NAMALWA (cell line): ENCODE measurements at regions not wholly inside any gene's neighbourhood (a gene's known extent, or its start where the extent isn't known, plus 50 kb on each side); places are given as distances from the start of the nearest gene placed in this dataset.

Experiments used
- DNase-seq: peaks from one replicate; pipeline ENCODE4 v3.0.0-alpha.2; 2015; ENCODE audit warnings: low spot score

DNA sequence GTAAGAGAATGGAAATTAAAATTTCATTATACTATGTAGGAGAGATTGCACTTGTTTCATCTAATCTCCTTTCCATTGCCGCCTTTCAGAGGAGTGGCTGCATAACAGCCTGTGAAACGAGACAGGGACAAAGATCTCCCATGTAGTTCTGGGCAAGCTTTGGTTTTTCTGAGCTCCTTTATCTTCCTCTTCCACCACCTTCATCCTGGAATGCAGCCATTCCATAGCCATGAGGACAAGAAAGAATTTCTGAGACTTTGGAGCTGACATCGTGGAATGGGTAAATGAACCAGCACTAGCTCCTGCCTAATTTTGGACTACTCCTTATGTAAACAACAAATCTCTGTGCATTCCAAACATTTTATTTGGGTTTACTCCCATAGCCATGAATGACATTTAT is 1587.3 kb upstream of the TENM3 start:
- DNase-seq = no peak

GRCh38 chr4:180657881-180658280 is 1585.3 kb upstream of the TENM3 start:
- DNase-seq = no peak

GRCh38 chr4:180664766-180665368 is 1578.3 kb upstream of the TENM3 start:
- peak; percentile 87 for DNase-seq

DNA sequence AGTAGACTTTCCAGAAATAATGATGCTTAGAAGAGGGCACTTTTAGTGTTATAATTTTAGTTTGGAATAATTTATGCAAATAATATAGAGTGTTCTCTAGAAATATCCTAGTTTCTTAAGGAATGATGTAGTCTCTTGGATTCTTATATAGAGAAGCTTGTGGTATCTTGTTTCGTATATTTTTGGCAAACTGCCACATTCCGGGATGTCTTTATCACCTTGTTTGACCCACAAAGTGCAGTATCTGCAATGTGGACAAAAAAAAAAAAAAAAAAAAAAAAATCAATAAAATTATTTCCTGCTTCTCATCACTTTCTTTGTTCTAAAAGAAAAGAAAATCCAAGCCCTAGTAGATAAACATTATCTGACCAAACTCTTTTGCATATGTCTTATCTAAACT is 1577.7 kb upstream of the TENM3 start:
- DNase-seq = no peak

- DNase-seq = peak; percentile 77
Observed at GRCh38 chr4:180665994-180666824, 1577.0 kb upstream of the TENM3 start.

DNA sequence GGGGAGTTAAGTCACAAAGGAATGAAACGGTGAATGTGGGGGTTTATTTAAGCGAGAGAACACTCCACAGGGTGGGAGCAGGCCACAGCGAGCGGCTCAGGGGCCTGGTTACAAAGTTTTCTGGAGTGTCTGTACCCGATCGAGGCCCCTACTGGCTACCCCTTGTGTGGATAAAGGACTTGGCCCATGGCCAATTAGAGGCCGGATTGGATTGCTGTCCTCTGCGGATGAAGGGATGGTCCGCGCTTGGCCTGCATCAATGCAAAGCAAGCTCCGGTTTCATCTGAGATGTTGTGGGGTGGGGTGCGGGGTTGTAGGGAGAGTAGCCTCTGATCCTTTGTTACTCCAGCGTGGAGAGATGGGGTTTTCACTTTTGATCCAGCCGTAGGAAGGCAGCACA is 1574.5 kb upstream of the TENM3 start:
- DNase-seq = no peak

DNA sequence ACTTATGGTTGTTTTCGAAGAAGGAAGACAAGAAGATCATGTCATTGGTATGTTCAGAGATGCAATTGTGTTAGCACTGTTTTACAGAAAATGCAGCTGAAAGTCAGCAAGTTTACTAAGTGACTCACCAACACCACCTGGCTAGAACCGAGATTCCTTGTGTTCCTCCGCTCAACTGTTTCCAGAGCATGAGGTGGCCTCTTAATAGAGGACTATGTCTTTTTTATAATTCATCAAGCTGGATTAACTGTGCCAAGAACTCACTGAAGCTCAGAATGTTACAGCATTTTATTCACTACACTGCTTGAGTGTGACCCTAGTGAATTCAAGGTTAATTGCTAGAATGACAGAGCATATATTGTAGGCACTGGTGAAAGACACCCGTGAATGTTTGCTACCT is 1573.5 kb upstream of the TENM3 start:
- DNase-seq = no peak

GRCh38 chr4:180674619-180675358 is 1568.4 kb upstream of the TENM3 start:
- peak; percentile 63 for DNase-seq

DNA sequence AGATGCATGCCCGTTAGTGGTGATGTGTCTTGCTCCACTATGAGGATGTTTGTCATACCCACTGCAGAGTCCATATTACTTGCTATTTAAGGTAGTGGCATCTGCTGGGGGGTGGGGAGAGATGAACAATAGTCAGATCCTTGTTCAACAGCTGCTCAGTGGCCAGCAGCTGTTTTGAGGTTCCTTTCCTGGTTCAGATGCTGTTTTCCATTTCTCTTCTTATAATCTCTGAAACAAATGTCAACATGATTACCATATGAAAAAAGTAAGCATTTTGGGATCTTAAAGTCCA is 1567.9 kb upstream of the TENM3 start:
- DNase-seq = peak; percentile 62

DNA sequence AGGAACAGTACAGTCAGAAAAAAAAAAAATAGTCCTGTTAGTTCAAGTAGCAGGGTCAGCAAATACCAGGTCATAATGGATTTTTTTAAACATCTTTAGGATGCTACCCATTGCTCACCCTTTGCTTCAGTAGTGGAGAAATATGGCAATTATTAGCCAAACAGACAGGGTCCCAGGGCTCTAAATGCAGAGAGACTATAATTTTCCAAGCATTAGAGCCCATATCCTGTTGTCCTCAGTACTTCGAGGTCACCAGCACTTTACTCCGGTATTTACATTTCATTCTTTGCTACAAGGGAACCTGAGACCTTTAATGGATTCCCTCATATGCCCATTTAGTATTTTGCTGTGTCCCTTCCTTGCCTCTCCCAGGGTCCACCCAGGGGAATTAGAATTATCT is 1562.9 kb upstream of the TENM3 start:
- no peak for DNase-seq

- no peak for DNase-seq
Observed at GRCh38 chr4:180682776-180683175, 1560.4 kb upstream of the TENM3 start.

GRCh38 chr4:180683186-180683585 is 1560.0 kb upstream of the TENM3 start:
- DNase-seq = no peak

DNA sequence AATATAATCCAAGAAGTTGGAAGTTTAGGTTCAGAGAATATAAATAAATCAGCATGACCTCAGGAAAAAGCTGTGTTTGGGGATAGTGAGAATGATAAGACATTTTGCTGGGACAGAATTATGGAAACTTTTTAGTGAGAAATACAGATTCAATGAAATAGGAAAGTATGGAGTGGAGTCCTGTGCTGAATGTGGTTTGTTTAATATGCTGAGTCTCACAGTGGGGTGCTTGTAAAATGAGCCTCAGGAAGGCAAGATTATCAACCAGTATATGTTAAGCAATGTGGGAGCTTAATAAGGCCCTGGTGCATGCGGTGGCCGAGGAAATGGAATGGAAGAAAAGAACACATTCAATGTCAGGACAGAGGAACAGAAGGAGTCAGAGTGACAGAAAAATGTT is 1554.7 kb upstream of the TENM3 start:
- no peak for DNase-seq

DNA sequence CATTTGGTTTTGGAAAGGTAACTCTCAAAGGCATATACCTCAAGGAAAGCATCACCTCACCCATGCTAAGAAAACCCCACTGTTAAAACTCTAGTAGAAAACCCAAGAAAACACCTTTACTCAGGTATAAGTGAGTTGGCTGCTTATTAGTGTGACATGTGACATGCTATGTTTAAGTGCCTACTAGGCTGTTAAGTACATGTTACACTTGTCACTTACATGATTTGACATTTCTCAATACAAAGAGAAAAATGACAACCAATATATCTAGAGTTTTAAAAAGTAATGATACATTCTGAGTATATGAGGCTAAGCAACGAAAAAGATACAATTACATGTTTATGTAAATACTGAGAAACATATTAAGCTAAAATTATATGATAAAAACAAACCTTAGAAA is 1548.3 kb upstream of the TENM3 start:
- DNase-seq = no peak

DNA sequence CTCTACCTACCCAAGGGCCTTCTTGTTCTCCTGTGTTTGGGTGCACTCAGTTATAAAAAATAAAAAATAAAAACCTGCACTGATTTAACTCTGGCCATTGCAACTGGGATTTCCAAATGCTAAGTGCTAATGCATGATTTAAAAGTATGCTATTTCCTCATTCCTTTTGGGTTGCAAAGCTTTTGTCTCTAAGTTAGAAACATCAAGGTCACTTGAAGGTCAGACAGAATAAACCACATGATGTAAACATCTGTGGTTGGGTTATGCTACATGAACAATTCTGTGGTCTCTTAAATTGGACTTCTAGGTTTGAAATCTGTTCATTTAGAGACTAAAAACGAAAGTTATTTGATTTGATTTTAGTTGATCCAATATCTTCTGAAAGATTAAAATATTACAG is 1547.4 kb upstream of the TENM3 start:
- DNase-seq = no peak

- DNase-seq = no peak
Observed at GRCh38 chr4:180696460-180697092, 1546.6 kb upstream of the TENM3 start.

DNA sequence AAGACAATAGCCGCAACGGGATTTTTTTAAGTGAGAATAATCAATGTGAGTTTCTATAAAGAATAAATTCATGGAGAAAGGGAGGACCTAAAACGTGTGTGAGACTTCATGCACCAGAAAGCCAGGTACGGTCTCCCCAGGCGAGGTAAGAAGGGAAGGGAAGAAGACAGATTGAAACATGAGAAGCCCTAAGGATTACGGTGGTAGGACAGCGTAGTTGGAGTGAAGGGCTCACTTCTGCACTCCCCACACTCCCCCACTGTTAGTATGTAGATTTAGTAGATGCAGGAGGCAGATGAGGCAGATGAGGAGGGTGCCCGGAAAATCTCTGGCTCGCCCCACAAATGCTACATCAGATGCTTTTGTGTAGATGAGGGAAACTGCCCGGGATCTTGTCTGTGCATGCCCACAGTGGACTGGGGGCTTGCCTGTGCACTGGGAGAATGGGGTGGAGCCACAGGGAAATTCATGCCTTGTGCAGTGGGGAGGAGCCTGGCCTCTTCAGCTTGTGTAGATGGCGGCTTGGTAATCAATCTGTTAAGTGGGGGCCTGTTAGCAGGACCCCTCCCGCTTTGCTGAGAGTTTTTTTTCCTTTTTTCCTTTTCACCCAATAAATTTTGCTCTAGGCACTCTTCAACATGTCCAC is 1544.5 kb upstream of the TENM3 start:
- no peak for DNase-seq

- no peak for DNase-seq
Observed at GRCh38 chr4:180706766-180707165, 1536.4 kb upstream of the TENM3 start.

DNA sequence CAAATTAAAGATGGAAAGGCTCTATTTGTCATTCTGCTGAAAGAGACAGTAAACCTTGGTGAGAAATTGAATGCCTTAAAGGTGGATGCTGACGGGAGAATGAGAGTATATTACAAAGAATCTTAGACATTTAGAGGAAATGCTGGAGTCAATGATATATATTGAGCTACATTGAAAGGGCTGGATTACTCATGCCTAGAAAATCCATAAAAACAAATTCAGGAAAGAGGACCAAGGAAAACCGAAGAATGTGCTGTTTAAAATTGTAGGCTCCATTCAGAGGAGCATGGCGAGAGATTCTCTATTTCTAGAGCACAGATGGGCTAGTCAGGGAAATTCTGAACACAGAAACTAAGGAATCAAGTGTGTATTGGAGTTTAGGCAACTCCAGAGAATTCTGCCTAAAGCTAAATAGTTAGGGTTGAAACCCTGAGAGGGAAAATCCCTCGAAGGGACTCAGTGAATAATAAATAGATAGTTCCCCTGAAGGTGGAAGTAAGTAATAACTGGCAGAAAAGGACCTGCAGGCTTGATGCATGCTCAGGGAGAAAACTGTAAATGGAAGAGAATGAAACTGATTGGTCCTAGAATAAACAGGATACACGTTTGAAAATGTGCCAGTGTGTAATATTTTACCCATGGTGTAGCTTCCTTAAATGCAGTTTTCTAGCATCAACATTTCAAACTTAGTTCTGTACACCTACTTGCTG is 1532.4 kb upstream of the TENM3 start:
- DNase-seq = no peak

DNA sequence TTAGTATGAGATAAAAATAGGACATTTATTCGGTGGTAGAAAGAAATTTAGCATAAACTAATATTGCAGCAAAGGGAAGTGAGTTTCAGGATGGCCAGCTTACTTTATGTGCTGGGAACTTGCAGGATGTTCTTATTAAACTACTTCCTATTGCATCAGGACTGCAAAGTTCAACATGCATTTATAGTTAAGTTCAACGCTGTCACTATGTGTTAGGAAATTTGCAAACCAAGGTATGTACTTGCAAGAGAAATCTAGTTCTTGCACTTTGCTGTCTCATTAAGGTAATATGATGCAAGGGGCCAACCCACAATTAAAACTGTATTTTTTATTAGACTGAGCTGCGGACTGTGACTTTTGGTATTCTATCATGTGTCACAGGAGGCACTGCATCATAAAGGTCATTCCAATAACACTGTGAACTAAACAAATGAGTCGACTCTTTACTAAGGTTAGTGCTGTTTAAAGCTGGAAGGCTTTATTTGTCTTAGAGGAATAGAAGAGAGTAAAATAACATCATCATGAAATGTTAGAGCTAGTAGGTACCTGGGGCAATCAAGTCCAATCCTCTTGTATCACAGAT is 1525.7 kb upstream of the TENM3 start:
- DNase-seq = no peak

GRCh38 chr4:180721356-180721755 is 1521.8 kb upstream of the TENM3 start:
- no peak for DNase-seq
